GM19395 (cell line): ENCODE measurements at regions not wholly inside any gene's neighbourhood (a gene's known extent, or its start where the extent isn't known, plus 50 kb on each side); places are given as distances from the start of the nearest gene placed in this dataset.
"Not testable (repeated sequence)": the region's sequence is repeated elsewhere in the genome, so short reads cannot be mapped to it uniquely, and the experiment has no call there.

Experiments used
- ATAC-seq: cut with Tn5 transposase; IDR thresholded peaks from one replicate; pipeline ENCODE4 v1.9.1; 2021; ENCODE audit warnings: mild to moderate bottlenecking, moderate library complexity; ENCODE audit not compliant: unreplicated experiment

GRCh38 chr21:38916214-38916964 is 110.7 kb downstream of the ETS2 start:
- no peak for ATAC-seq

GRCh38 chr21:38915546-38915945 is 109.8 kb downstream of the ETS2 start:
- ATAC-seq = no peak

DNA sequence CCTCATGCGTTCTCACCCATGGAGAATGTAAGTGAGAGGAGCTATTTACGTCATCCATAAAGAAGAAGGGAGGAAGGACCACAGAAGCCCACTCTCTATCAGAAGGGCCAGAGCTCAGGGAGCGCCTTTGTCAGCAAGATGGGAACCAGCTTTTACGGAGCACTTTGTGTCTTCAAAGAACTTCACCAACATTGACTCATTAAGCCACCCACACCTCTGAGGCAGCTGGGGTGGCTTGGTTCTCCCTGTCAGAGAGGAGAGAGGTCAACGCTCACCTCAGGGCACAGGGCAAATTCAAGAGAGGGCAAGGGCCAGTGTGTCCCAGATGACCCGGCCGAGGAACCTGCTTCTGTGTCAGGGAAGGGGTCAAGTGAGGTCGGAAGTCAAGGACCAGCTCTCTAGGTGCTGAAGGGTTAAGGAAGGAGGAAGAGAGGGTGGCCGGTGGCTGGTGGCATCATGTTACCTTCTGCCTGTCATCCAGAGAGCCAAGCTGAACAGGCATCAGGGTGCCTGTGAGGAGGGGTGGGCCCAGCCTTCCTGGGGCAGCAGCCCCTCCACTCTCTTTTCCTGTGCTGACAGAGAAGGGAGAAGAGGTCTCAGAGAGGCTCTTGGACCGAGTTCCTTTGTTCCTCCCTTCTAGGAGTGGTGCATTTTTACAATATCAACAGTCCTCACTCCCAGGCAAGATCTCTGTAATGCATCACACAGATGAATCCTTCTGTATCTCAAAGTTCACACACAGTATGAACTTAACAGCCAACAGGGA is 109.0 kb downstream of the ETS2 start:
- no peak for ATAC-seq

GRCh38 chr21:38913893-38914527 is 108.3 kb downstream of the ETS2 start:
- ATAC-seq = no peak

DNA sequence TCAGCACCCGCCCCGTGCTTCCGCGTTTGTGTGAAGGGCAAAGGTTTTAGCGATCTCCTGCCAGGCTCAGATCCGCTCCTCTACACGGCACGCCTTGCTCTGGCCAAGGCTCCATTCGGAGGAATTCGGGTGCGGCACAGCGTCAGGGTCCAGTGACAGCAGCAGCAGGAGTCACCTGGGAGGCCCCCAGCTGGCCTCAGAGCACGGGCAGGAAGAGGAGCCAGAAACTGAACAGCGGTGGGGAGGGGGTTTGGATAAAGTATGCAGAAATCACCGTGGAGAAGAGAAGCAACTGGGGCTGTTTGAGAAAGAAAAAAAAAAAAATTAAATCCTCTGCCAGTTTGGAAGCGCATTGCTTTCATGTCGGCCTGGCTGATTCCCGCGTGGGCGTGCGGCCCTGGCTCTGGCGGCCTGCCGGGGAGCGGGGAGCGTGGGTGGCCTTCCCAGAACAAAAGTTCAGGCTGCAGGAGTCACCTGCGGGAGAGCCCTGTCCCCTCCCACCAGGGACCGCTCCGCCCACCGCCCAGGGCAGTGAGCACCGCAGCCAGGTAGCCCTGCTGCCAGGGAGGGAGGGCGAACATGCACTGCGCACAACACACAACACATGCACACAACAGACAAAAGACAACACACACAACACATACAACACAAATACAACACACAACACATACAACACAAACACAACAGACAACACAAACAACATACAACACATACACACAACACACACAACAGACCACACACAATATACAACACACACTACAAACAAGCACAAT is 107.6 kb downstream of the ETS2 start:
- no peak for ATAC-seq

DNA sequence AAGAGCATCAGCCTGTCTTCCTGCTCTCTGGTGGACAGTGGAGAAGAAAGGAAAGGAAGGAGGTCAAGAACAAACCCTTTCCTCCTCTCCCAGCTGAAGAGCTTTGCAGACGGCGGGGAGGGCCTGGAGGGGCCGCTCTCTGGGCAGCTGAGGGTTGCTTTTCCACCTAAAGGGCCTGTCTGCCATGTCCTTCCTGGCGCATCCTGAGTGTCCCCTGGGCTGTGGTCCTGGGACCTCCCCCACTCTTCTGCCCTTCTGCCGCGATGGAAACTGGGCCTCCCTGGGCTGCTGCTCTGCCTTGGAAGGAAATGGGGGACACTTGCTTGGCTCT is 107.0 kb downstream of the ETS2 start:
- ATAC-seq = no peak

GRCh38 chr21:38912102-38912629 is 106.4 kb downstream of the ETS2 start:
- ATAC-seq = no peak

DNA sequence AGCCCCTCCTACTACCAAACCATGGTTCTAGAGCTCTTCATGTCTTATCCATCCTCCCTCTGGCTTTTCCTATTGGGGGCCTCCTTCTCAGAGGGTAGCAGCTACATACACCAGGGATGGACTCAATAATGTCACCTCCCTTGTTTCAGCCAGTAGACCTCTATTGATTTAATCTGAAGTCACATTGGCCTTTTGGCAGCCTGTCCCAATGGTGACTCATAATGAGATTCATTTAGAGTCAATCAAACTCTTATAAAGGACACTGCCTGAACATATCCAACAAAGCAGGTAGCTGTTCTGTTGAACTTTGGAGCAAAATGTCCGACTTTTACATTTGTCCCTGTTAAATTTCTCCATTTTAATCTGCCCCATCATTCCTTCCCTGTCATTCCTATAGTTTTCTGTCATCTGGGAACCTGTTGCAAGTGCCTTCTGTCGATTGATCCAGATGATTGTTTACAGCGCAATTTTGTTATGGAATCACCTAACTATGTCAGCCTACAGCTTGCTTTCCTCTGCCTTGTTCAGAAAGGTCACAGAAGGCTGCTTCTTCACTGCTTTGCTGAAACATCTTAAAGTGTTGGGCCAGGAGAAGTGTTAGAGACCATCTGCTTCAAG is 105.9 kb downstream of the ETS2 start:
- no peak for ATAC-seq

DNA sequence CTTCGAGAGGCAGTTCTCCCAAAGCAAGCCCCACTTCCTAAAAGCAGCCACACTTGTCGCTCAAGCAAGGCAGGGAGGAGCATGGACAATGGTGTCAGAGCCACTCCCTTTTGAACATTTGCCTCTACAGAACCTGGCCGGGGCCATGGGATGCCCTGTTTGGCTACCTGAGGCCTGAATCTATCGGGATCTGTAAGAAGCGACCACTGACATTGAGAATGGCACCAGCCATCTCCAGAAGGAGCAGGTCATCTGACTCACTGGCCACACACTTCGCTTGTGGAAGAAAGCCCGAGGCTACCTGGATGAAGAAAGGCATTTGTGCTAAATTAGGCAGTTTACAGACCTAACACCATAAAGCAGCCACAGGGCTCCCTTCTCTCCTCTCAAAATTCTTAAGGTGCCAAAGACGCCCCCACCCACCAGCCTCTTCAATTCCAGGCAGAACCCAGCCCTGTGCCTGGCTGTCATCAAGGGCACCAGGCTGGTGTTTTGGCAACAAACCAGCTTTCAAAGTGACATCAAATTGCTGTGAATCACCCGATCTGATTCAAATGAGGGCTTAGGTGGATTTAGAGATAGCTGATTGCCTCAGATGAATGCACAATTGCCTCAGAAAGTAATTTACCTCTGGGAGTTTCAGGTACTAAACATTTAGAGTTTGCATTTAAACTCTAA is 104.8 kb downstream of the ETS2 start:
- ATAC-seq = no peak

DNA sequence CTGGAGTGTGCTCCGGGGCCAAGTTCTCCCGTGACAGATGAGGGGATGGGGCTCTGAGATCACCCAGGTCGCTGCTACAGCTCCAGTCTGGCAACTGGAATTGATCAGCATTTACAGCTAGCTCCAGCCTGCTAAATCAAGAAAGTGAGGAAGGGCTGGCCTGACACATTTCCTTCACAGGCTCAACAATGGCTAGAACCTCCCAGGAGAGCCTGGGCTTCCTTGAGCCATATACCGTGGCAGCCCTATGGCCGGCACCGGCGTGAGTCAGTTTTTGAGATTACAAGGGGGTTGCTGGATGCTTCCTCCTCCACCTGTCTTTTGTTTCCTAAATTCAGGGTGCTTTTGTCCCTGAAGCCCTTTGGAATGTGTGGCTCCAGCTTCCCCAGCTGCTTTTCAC is 104.2 kb downstream of the ETS2 start:
- no peak for ATAC-seq

- no peak for ATAC-seq
These were observed 103.4 kb downstream of the ETS2 start for GRCh38 chr21:38909109-38909508.

DNA sequence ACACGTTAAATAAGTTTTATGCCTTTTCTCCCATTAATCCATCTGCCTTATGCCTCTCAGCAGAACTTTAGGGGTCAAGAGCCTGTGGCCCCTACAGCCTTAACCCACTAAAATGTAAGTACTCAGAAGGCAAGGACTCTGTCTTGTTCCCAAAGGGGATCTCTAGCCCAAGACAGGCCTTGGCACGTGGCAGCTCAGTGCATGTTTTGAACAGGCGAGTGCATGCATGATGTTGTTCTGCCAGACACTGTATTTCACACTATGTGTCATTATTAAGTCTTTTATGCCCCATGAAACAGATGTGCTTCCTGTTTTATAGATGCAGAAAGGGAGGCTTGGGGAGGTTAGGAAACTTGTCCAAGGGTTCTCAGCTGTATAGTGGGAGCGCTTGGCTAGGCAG is 102.8 kb downstream of the ETS2 start:
- no peak for ATAC-seq

- ATAC-seq = no peak
These were observed 100.0 kb downstream of the ETS2 start for GRCh38 chr21:38905752-38906151.

DNA sequence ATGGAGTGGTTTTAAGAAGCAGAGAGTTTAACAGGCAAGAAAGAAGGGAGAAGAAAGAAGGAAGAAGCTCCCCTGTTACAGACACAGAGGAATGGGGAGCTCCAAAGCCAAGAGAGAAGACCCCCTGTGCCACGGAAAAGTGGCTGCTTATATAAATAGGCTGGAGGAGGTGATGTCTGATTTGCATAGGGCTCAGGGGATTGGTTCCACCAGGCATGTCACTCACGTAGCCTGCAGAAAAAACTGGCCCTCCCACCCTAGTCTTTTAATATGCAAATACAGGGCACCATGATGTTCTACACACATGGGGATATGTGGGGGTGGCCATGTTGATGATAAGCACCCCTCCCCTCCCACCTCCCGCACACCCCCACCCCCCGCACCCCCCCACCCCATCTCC is 99.6 kb downstream of the ETS2 start:
- no peak for ATAC-seq

- ATAC-seq = no peak
These were observed 98.0 kb downstream of the ETS2 start for GRCh38 chr21:38903690-38904139.

DNA sequence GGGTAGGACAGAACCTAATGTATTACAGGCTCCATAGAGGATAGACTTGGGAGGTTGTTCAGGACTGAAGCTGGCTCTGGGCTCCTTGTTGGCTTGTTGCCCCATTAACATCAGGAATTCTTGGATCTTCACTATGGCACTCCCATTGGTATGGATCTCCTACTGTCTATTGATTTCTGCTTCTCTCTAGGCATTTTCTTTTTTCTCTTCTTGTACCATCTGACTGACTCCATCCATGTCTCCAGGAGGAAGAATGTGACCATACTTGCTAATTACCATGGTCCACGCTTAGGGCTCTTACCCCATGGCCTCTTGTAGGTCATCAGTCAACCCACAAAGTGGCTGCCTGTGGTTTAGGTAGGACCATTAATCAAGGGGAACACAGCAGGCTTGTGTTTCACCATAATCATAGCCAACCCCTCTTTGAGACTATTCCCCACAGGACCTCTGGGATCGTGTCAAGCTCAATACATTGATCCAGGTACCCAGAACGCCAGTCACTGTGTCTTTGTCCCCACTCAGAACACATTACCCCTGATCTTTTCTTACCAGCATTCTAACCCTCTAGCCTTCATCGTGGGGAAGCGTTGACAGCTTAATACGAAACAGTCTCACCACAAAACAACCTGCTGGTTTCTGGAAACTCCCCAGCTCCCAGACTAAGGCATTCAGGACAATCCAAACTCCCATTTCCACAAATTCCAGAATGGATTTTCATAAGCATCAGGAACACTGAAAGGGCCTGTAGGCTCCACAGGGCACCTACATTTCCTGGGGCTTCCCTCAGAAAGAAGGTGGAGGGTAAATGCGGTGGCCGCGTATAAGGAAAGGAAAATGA is 97.1 kb downstream of the ETS2 start:
- ATAC-seq = no peak

DNA sequence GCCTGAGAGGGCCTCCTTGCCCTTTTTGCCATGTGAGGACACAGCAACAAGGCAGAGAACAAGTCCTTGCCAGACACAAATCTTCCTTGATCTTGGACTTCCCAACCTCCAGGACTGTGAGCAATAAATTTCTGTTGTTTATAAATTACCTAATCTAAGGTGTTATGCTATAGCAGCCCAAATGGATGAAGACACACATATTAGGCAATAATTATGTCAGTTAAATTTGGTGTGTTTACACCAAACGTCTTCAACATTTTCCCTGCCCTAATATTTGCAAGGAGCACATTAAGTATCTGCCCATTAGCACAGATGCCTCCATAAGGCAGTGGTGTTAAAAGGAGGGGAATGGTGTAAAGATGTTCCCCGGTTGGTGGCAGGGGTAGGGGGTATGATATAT is 94.8 kb downstream of the ETS2 start:
- ATAC-seq = no peak

DNA sequence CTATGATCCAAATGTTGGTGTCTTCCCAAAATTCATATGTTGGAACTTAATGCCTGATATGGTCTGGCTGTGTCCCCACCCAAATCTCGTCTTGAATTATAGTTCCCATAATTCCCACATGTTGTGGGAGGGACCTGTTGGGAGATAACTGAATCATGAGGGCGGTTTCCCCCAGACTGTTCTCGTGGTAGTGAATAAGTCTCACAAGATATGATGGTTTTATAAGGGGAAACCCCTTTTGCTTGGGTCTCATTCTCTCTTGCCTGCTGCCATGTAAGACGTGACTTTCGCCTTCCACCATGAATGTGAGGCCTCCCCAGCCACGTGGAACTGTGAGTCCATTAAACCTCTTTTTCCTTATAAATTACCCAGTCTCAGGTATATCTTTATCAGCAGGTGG is 94.3 kb downstream of the ETS2 start:
- ATAC-seq = not testable (repeated sequence)

DNA sequence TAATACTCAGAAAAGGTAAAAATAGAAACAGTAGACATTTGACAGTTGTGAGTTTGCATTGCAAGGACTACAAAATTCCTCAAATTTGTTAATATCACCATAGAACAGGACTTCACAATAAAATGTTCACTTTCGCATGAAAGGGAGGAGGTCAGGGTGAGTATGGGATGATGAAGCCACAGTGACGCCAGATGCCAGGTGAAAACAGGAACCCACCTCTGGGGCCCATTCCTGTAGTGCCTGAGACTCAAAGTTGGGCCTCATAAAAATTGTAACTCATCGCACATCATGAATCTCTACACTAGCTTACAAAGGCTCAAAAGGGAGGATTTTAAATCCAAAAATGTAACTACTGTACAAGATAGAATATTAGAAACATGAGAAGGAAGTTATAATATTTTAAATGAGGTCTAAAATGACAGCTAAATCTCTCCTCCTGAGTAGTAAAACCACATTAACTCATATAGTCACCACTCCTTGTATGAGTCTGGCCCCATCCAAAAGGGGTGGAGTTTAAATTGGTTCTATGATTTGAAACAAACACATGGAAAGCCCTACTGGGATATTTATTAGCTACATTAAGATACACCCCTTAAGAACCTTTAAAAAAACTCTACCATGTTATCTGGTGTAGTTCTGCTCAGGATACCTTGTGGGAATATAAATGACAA is 93.7 kb downstream of the ETS2 start:
- ATAC-seq = no peak
